HepG2 (cell line): ENCODE measurements at regions not wholly inside any gene's neighbourhood (a gene's known extent, or its start where the extent isn't known, plus 50 kb on each side); places are given as distances from the start of the nearest gene placed in this dataset.

Experiments used
- ATAC-seq: fragments of 200-7000 bp; cut with Tn5 transposase; 3 replicates; pipeline ENCODE4 v1.9.1; 2020; ENCODE audit warnings: mild to moderate bottlenecking, moderate library complexity
- BruUV-seq: library from RNA; stranded (reverse); fragments of 400-500 nt; replicated peaks from 2 replicates; lab custom pipeline; 2021; lab: Mats Ljungman, UMichigan
- CTCF ChIA-PET: fragments of 300-600 bp; formaldehyde crosslinking; extraction: SDS; loops from one replicate; lab custom pipeline; 2021; ENCODE audit warnings: low total read pairs, inconsistent platforms, low intra/inter-chr PET ratio; lab: Yijun Ruan, JAX
- POLR2A ChIA-PET: fragments of 350-600 bp; sonication (Branson Sonifier 250); formaldehyde crosslinking; loops from one replicate; lab custom pipeline; 2020; ENCODE audit warnings: antibody characterized with exemption, inconsistent platforms; lab: Yijun Ruan, JAX
- DNase-seq: peaks from one replicate; pipeline ENCODE4 v3.0.0-alpha.2; 2015; ENCODE audit warnings: low spot score
- FAIRE-seq: peaks from 3 replicates; lab custom pipeline; 2011; peaks lifted over from hg19 to GRCh38; lab: Jason Lieb, UNC
- H2AFZ ChIP-seq: one replicate; pipeline ENCODE4 v1.6.1; 2011; ENCODE audit warnings: low read length, inconsistent platforms
- H3K27ac ChIP-seq: fragments of 300-600 bp; 3 replicates; pipeline ENCODE4 v1.8.0; 2011; ENCODE audit warnings: mixed run types, mild to moderate bottlenecking, mixed read lengths, low read length, inconsistent platforms; ENCODE audit not compliant: insufficient read depth; ENCODE audit errors: extremely low read length
- H3K27me3 ChIP-seq, 2 experiments: fragments of 200-600 bp in 1 of 2; 2 replicates in 1 of 2; 3 replicates in 1 of 2; pipeline versions ENCODE4 v1.6.0 to v1.8.0; 2011; ENCODE audit warnings: low read length in 2 of 2, mild to moderate bottlenecking in 2 of 2, moderate library complexity in 2 of 2, inconsistent platforms in 1 of 2; ENCODE audit not compliant: insufficient read depth in 2 of 2, control insufficient read depth in 1 of 2
- H3K36me3 ChIP-seq, 2 experiments: fragments of 200-600 bp in 1 of 2; replicated peaks in 1 of 2; 2 replicates in 1 of 2; 3 replicates in 1 of 2; pipeline versions ENCODE4 v1.5.1 to v1.8.0; 2011; ENCODE audit warnings: low read length in 2 of 2, inconsistent platforms in 1 of 2; ENCODE audit not compliant: insufficient read depth in 2 of 2, control insufficient read depth in 1 of 2
- H3K4me1 ChIP-seq: 2 replicates; pipeline ENCODE4 v1.5.1; 2012; ENCODE audit warnings: low read length, inconsistent platforms; ENCODE audit not compliant: insufficient read depth
- H3K4me2 ChIP-seq: 2 replicates; pipeline ENCODE4 v1.6.0; 2011; ENCODE audit warnings: low read depth, low read length, inconsistent platforms
- H3K4me3 ChIP-seq, 3 experiments: fragments of 200-600 bp in 1 of 3; sonication (generic), shearing (Covaris generic) in 1 of 3; replicated peaks in 1 of 3; 2 replicates each; pipeline ENCODE4 v1.5.1; 2011 to 2016; ENCODE audit warnings: low read length in 3 of 3, inconsistent platforms in 2 of 3, low read depth in 2 of 3, mild to moderate bottlenecking in 2 of 3, control low read depth in 1 of 3, mixed read lengths in 1 of 3; ENCODE audit not compliant: insufficient read depth in 1 of 3
- H3K79me2 ChIP-seq: one replicate; pipeline ENCODE4 v1.6.1; 2011; ENCODE audit warnings: low read length, inconsistent platforms; ENCODE audit not compliant: insufficient read depth
- H3K9ac ChIP-seq: 2 replicates; pipeline ENCODE4 v1.6.0; 2011; ENCODE audit warnings: mild to moderate bottlenecking, low read depth, low read length, inconsistent platforms; ENCODE audit not compliant: insufficient read depth
- H3K9me3 ChIP-seq: 2 replicates; pipeline ENCODE4 v1.5.1; 2012; ENCODE audit warnings: mild to moderate bottlenecking, low read length
- H4K20me1 ChIP-seq: 2 replicates; pipeline ENCODE4 v1.6.0; 2011; ENCODE audit warnings: inconsistent platforms, mild to moderate bottlenecking, low read length, moderate library complexity; ENCODE audit not compliant: insufficient read depth
- AGO1 ChIP-seq: fragments of 200-400 bp; formaldehyde crosslinking; IDR thresholded peaks from 2 replicates; pipeline ENCODE4 v1.6.1; 2017; ENCODE audit warnings: mild to moderate bottlenecking, low read depth, low read length, moderate library complexity; ENCODE audit not compliant: poor library complexity, severe bottlenecking
- ARNTL ChIP-seq: sonication (generic); formaldehyde crosslinking; IDR thresholded peaks from 2 replicates; pipeline ENCODE4 v1.4.0; 2020; ENCODE audit warnings: mild to moderate bottlenecking, missing genetic modification reagents
- ATRX ChIP-seq: sonication (generic); formaldehyde crosslinking; IDR thresholded peaks from 2 replicates; pipeline ENCODE4 v1.4.0; 2020; ENCODE audit warnings: missing genetic modification reagents, borderline replicate concordance
- CHD2 ChIP-seq: IDR thresholded peaks from 2 replicates; pipeline ENCODE4 v1.6.1; 2011; ENCODE audit warnings: low read depth, low read length, improper control_type of control experiment
- EHMT2 ChIP-seq: fragments of 200-600 bp; sonication (generic); IDR thresholded peaks from 2 replicates; pipeline ENCODE4 v1.7.0; 2017; ENCODE audit warnings: antibody characterized with exemption, low read depth, low read length, borderline replicate concordance
- HNRNPUL1 ChIP-seq: fragments of 200-400 bp; formaldehyde crosslinking; IDR thresholded peaks from 2 replicates; pipeline ENCODE4 v1.6.1; 2017; ENCODE audit warnings: low read depth, mild to moderate bottlenecking, low read length, moderate library complexity
- MIER2 ChIP-seq: IDR thresholded peaks from 2 replicates; pipeline ENCODE4 v1.6.1; 2016; ENCODE audit warnings: missing biosample characterization, missing genetic modification reagents
- RFX1 ChIP-seq: fragments of 450-650 bp; IDR thresholded peaks from 2 replicates; pipeline ENCODE4 v1.6.1; 2017
- TMF1 ChIP-seq: sonication (generic); formaldehyde crosslinking; IDR thresholded peaks from 2 replicates; pipeline ENCODE4 v1.8.1; 2022; ENCODE audit warnings: low read depth, missing genetic modification reagents
- ZMYM2 ChIP-seq: sonication (generic); formaldehyde crosslinking; IDR thresholded peaks from 2 replicates; pipeline ENCODE4 v1.8.0; 2022; ENCODE audit warnings: mild to moderate bottlenecking, missing genetic modification reagents
- ZNF101 ChIP-seq: sonication (generic); formaldehyde crosslinking; IDR thresholded peaks from 2 replicates; pipeline ENCODE4 v1.4.0; 2020; ENCODE audit warnings: mild to moderate bottlenecking, low read depth, missing genetic modification reagents, borderline replicate concordance
- ZNF296 ChIP-seq: sonication (generic); formaldehyde crosslinking; conservative IDR thresholded peaks from 2 replicates; pipeline ENCODE4 v1.5.0; 2020; ENCODE audit warnings: mild to moderate bottlenecking, missing genetic modification reagents
- WGBS: methylation state at CpG from one replicate; pipeline ENCODE4 v1.1.6; 2017; ENCODE audit warnings: low lambda C conversion rate; 5-methylcytosine and 5-hydroxymethylcytosine counted together
- in situ Hi-C: cut with HindIII; loops from 2 replicates; pipeline ENCODE4 v1.10.0; 2017; ENCODE audit warnings: low pct_unique_long_range_greater_than_20kb; ENCODE audit not compliant: extremely low pct_ligation_motif_present
- intact Hi-C: fragments of 100-400 bp; cut with micrococcal nuclease; formaldehyde crosslinking; loops from one replicate; pipeline ENCODE4 v1.10.0; 2022; ENCODE audit not compliant: unreplicated experiment
- TF ChIP-seq, protein P1 (sequence below): sonication (generic); formaldehyde crosslinking; IDR thresholded peaks from 2 replicates; pipeline ENCODE4 v1.9.0; 2022; ENCODE audit warnings: missing genetic modification reagents, mild to moderate bottlenecking, borderline replicate concordance
- TF ChIP-seq, protein P2 (sequence below): sonication (generic); formaldehyde crosslinking; IDR thresholded peaks from 2 replicates; pipeline ENCODE4 v1.4.0; 2020; ENCODE audit warnings: missing genetic modification reagents, borderline replicate concordance

DNA sequence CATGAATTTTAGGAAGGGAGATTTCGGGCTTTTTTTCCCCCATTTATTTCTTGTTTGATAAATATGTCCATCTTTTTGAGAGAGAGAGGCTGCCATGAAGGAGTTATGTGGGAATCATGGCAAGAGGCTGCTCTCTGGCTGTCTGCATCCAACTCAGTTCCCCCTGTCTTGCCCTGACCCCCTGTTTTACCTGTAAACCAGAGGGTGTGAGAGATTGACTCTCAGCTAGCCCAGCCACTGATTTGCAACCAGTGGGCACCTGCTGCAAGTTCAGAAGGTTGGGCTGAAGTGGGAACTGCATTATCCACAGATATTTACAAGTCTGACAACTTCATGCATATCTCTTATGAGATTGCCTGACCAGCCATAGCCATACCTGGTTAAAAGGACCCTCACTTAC is 625.4 kb upstream of the FANCL start:
- Histone ChIP-seq H3K4me3 (no peak overlapping the region), H4K20me1 (no peaks in the 10 kb centered on the region), H2AFZ (no peak overlapping the region), H3K4me2 (no peak overlapping the region), H3K27me3 (no peaks in the 10 kb centered on the region), H3K9me3 (peaks cover 8% of the 10 kb centered on the region; the same call in 1 of the 2 replicates), H3K27ac (no peak overlapping the region), H3K4me1 (peaks cover 13% of the 10 kb centered on the region; the same call in 1 of the 2 replicates), H3K36me3 (no peaks in the 10 kb centered on the region), H3K79me2 (no peaks in the 10 kb centered on the region), H3K9ac (no peak overlapping the region)
- intact Hi-C loops, result no loop called here
- FAIRE-seq (no peak), ATAC-seq (no peak; the same call in 2 of the 3 replicates), DNase-seq (no peak)
- no peak for TF ChIP-seq HNRNPUL1
- TF ChIP-seq, protein P1, sequence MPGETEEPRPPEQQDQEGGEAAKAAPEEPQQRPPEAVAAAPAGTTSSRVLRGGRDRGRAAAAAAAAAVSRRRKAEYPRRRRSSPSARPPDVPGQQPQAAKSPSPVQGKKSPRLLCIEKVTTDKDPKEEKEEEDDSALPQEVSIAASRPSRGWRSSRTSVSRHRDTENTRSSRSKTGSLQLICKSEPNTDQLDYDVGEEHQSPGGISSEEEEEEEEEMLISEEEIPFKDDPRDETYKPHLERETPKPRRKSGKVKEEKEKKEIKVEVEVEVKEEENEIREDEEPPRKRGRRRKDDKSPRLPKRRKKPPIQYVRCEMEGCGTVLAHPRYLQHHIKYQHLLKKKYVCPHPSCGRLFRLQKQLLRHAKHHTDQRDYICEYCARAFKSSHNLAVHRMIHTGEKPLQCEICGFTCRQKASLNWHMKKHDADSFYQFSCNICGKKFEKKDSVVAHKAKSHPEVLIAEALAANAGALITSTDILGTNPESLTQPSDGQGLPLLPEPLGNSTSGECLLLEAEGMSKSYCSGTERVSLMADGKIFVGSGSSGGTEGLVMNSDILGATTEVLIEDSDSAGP (CRISPR knock-in tag), result no peak
- ChIA-PET POLR2A (no interaction called here), CTCF (no interaction called here)
- BruUV-seq, result no TSS peak
- in situ Hi-C loops, result no loop called here
- WGBS, result 3% methylated on average over 1 of the region's 1 CpG

DNA sequence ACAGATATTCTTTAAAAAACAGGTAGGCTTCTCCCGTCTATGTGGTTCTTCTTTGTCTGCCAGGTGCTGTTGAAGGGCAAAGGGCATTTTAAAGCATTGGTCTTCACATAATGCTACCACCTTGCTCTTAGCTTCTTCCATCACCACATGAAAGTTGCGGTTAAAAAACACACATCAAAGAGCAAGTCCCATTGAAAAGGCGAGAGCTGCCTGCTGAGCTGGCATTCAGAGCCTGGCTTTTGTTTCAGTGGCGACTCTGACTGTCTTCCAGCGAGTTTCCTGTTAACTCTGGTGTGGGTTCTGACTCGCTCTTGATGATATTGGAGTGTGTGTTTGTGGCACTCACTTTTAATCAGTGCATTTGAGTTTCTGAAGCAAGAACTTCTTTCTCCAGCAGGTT is 624.9 kb upstream of the FANCL start:
- H3K79me2 ChIP-seq, result no peaks in the 10 kb centered on the region
- H3K27me3 ChIP-seq, result no peaks in the 10 kb centered on the region
- peaks cover 8% of the 10 kb centered on the region; the same call in 1 of the 2 replicates for H3K9me3 ChIP-seq
- no peak for DNase-seq
- BruUV-seq, result no TSS peak
- peaks cover 13% of the 10 kb centered on the region; the same call in 1 of the 2 replicates for H3K4me1 ChIP-seq
- H3K27ac ChIP-seq, result no peak overlapping the region
- H2AFZ ChIP-seq, result no peak overlapping the region
- H3K4me2 ChIP-seq, result no peak overlapping the region
- no peaks in the 10 kb centered on the region for H4K20me1 ChIP-seq
- 19% methylated on average over 6 of the region's 6 CpGs for WGBS
- H3K36me3 ChIP-seq, result no peaks in the 10 kb centered on the region
- H3K9ac ChIP-seq, result no peak overlapping the region
- CTCF ChIA-PET, result no interaction called here
- in situ Hi-C loops, result no loop called here
- no peak overlapping the region for H3K4me3 ChIP-seq
- FAIRE-seq, result no peak
- intact Hi-C loops, result no loop called here
- no peak for ATAC-seq
- POLR2A ChIA-PET, result no interaction called here
- TF ChIP-seq CHD2 (no peak), AGO1 (no peak), MIER2 (CRISPR knock-in tag) (no peak), ZNF101 (CRISPR knock-in tag) (no peak), EHMT2 (no peak), ZNF296 (CRISPR knock-in tag) (no peak), RFX1 (no peak), ZMYM2 (no peak), ARNTL (CRISPR knock-in tag) (no peak), TMF1 (CRISPR knock-in tag) (no peak), ATRX (CRISPR knock-in tag) (no peak)
- TF ChIP-seq, protein P2, sequence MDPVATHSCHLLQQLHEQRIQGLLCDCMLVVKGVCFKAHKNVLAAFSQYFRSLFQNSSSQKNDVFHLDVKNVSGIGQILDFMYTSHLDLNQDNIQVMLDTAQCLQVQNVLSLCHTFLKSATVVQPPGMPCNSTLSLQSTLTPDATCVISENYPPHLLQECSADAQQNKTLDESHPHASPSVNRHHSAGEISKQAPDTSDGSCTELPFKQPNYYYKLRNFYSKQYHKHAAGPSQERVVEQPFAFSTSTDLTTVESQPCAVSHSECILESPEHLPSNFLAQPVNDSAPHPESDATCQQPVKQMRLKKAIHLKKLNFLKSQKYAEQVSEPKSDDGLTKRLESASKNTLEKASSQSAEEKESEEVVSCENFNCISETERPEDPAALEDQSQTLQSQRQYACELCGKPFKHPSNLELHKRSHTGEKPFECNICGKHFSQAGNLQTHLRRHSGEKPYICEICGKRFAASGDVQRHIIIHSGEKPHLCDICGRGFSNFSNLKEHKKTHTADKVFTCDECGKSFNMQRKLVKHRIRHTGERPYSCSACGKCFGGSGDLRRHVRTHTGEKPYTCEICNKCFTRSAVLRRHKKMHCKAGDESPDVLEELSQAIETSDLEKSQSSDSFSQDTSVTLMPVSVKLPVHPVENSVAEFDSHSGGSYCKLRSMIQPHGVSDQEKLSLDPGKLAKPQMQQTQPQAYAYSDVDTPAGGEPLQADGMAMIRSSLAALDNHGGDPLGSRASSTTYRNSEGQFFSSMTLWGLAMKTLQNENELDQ (CRISPR knock-in tag), result no peak
